ENCODE measurements at regions not wholly inside any gene's neighbourhood (a gene's known extent, or its start where the extent isn't known, plus 50 kb on each side); places are given as distances from the start of the nearest gene placed in this dataset.

- no peaks in the 10 kb centered on the region for H3K27me3 Mint-ChIP-seq (ENCODE audit: low read depth)
- H3K36me3 Mint-ChIP-seq (ENCODE audit: low read depth): peaks cover under 1% of the 10 kb centered on the region
- no peak for TF ChIP-seq CTCF (conservative IDR thresholded peaks at IDR 0.05)
- no peak for DNase-seq (ENCODE audit: low read depth, low spot score)
- peaks cover 48% of the 10 kb centered on the region for H3K4me1 Mint-ChIP-seq
- H3K4me3 Mint-ChIP-seq: no peak overlapping the region
- no peak overlapping the region for H3K27ac Mint-ChIP-seq (ENCODE audit: unreplicated experiment)
- no peaks in the 10 kb centered on the region for H3K9me3 Mint-ChIP-seq
Measured at GRCh38 chr12:24553259-24553658, 395.6 kb downstream of the BCAT1 start.

- Mint-ChIP-seq H3K27ac (ENCODE audit: unreplicated experiment) (peak overlapping the region; percentile 8), H3K4me1 (peaks cover 35% of the 10 kb centered on the region), H3K27me3 (ENCODE audit: low read depth) (no peaks in the 10 kb centered on the region), H3K4me3 (no peak overlapping the region), H3K36me3 (ENCODE audit: low read depth) (peaks cover 8% of the 10 kb centered on the region), H3K9me3 (no peaks in the 10 kb centered on the region)
- DNase-seq (ENCODE audit: low read depth, low spot score): no peak
- no peak for TF ChIP-seq CTCF (conservative IDR thresholded peaks at IDR 0.05)
Measured at GRCh38 chr12:24551163-24551786, 397.6 kb downstream of the BCAT1 start.

- Mint-ChIP-seq H3K36me3 (ENCODE audit: low read depth) (peaks cover 10% of the 10 kb centered on the region), H3K9me3 (no peaks in the 10 kb centered on the region), H3K4me3 (no peak overlapping the region), H3K4me1 (peaks cover 30% of the 10 kb centered on the region), H3K27ac (ENCODE audit: unreplicated experiment) (no peak overlapping the region), H3K27me3 (ENCODE audit: low read depth) (no peaks in the 10 kb centered on the region)
- no peak for TF ChIP-seq CTCF (conservative IDR thresholded peaks at IDR 0.05)
- no peak for DNase-seq (ENCODE audit: low read depth, low spot score)
Measured at GRCh38 chr12:24550609-24551008, 398.3 kb downstream of the BCAT1 start.

GRCh38 chr12:24546661-24547060, 402.2 kb downstream of the BCAT1 start:
- H3K9me3 Mint-ChIP-seq: no peaks in the 10 kb centered on the region
- TF ChIP-seq CTCF (conservative IDR thresholded peaks at IDR 0.05): no peak
- no peaks in the 10 kb centered on the region for H3K27me3 Mint-ChIP-seq (ENCODE audit: low read depth)
- DNase-seq (ENCODE audit: low read depth, low spot score): no peak
- no peak overlapping the region for H3K27ac Mint-ChIP-seq (ENCODE audit: unreplicated experiment)
- H3K36me3 Mint-ChIP-seq (ENCODE audit: low read depth): peaks cover 13% of the 10 kb centered on the region
- H3K4me3 Mint-ChIP-seq: no peak overlapping the region
- peaks cover 25% of the 10 kb centered on the region for H3K4me1 Mint-ChIP-seq

GRCh38 chr12:24546084-24546483, 402.8 kb downstream of the BCAT1 start:
- Mint-ChIP-seq H3K9me3 (no peaks in the 10 kb centered on the region), H3K4me1 (peaks cover 25% of the 10 kb centered on the region), H3K27ac (ENCODE audit: unreplicated experiment) (no peak overlapping the region), H3K36me3 (ENCODE audit: low read depth) (peaks cover 13% of the 10 kb centered on the region), H3K27me3 (ENCODE audit: low read depth) (no peaks in the 10 kb centered on the region), H3K4me3 (no peak overlapping the region)
- DNase-seq (ENCODE audit: low read depth, low spot score): no peak
- TF ChIP-seq CTCF (conservative IDR thresholded peaks at IDR 0.05): no peak
